Fibroblast of lung (primary cell): ENCODE measurements at regions not wholly inside any gene's neighbourhood (a gene's known extent, or its start where the extent isn't known, plus 50 kb on each side); places are given as distances from the start of the nearest gene placed in this dataset.

Experiments used
- DNase-seq, 2 donors: peaks; one replicate each; pipeline versions ENCODE4 v3.0.0 to v3.0.0-alpha.2; 2010; ENCODE audit warnings: low read depth in 2 of 2
- H2AFZ ChIP-seq: 2 replicates; pipeline ENCODE4 v1.5.1; 2012; ENCODE audit warnings: low read length, control low read depth, inconsistent platforms
- H3K27ac ChIP-seq: 2 replicates; pipeline ENCODE4 v1.5.1; 2011; ENCODE audit warnings: low read length, control low read depth; ENCODE audit not compliant: insufficient read depth
- H3K27me3 ChIP-seq: 2 replicates; pipeline ENCODE4 v1.5.1; 2011; ENCODE audit warnings: mild to moderate bottlenecking, low read length; ENCODE audit not compliant: control insufficient read depth, insufficient read depth
- H3K36me3 ChIP-seq: 2 replicates; pipeline ENCODE4 v1.5.1; 2011; ENCODE audit warnings: low read length; ENCODE audit not compliant: control insufficient read depth, insufficient read depth
- H3K4me1 ChIP-seq: 2 replicates; pipeline ENCODE4 v1.5.1; 2011; ENCODE audit warnings: low read length; ENCODE audit not compliant: control insufficient read depth, insufficient read depth; ENCODE audit errors: extremely low read depth
- H3K4me2 ChIP-seq: 2 replicates; pipeline ENCODE4 v1.5.1; 2011; ENCODE audit warnings: low read length, control low read depth; ENCODE audit not compliant: insufficient read depth; ENCODE audit errors: extremely low read depth
- H3K4me3 ChIP-seq, 4 experiments: fragments of 200-600 bp in 1 of 4; sonication (generic) in 1 of 4; replicated peaks in 1 of 4; 2 replicates each; pipeline ENCODE4 v1.5.1; 2011 to 2016; ENCODE audit warnings: low read length in 4 of 4, low read depth in 3 of 4, mild to moderate bottlenecking in 3 of 4, control low read depth in 2 of 4, inconsistent platforms in 1 of 4, mixed read lengths in 1 of 4; ENCODE audit not compliant: insufficient read depth in 1 of 4; ENCODE audit errors: control extremely low read depth in 1 of 4
- H3K79me2 ChIP-seq: 2 replicates; pipeline ENCODE4 v1.5.1; 2012; ENCODE audit warnings: mild to moderate bottlenecking, low read length, inconsistent platforms; ENCODE audit not compliant: control insufficient read depth, insufficient read depth
- H3K9ac ChIP-seq: 2 replicates; pipeline ENCODE4 v1.5.1; 2011; ENCODE audit warnings: mild to moderate bottlenecking, low read length, control low read depth; ENCODE audit not compliant: insufficient read depth
- H3K9me3 ChIP-seq: 2 replicates; pipeline ENCODE4 v1.5.1; 2012; ENCODE audit warnings: low read depth, low read length; ENCODE audit not compliant: control insufficient read depth, insufficient read depth
- H4K20me1 ChIP-seq: 2 replicates; pipeline ENCODE4 v1.5.1; 2011; ENCODE audit warnings: low read length; ENCODE audit not compliant: control insufficient read depth, insufficient read depth; ENCODE audit errors: extremely low read depth
- EZH2 ChIP-seq: IDR thresholded peaks from 2 replicates; pipeline ENCODE4 v1.5.1; 2012; ENCODE audit warnings: low read length, control low read depth, mild to moderate bottlenecking; ENCODE audit errors: missing control alignments
- TF ChIP-seq, protein P1 (sequence below), 2 donors: IDR thresholded peaks in 1 of 2; conservative IDR thresholded peaks in 1 of 2; 1 replicate in 1 of 2; 2 replicates in 1 of 2; pipeline ENCODE4 v1.5.1; 2011 to 2012; ENCODE audit warnings: low read length in 2 of 2, control low read depth in 1 of 2, inconsistent platforms in 1 of 2, low read depth in 1 of 2, mild to moderate bottlenecking in 1 of 2

DNA sequence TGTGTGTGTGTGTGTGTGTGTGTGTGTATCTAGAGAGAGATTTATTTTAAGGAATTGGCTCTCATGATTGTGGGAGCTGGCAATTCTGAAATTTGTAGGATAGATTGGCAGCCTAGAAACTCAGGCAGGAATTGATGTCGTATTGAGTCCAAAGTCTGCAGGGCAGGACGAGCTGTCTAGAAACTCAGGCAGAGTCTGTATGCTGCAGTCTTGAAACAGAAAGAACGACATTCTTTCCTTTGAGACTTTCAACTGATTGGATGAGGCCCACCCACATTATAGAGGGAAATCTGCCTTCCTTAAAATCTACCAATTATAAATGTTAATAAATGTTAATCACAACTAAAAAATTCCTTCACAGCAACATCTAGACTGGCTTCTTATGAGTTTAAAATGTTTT, 436.6 kb upstream of the FANCL start:
- H2AFZ ChIP-seq: no peak overlapping the region
- no peaks in the 10 kb centered on the region for H4K20me1 ChIP-seq
- no peak overlapping the region for H3K4me3 ChIP-seq
- H3K9ac ChIP-seq: no peak overlapping the region
- H3K4me2 ChIP-seq: no peak overlapping the region
- H3K27ac ChIP-seq: no peak overlapping the region
- no peaks in the 10 kb centered on the region for H3K9me3 ChIP-seq
- no peaks in the 10 kb centered on the region for H3K27me3 ChIP-seq
- H3K36me3 ChIP-seq: no peaks in the 10 kb centered on the region
- DNase-seq: no peak
- TF ChIP-seq, protein P1, sequence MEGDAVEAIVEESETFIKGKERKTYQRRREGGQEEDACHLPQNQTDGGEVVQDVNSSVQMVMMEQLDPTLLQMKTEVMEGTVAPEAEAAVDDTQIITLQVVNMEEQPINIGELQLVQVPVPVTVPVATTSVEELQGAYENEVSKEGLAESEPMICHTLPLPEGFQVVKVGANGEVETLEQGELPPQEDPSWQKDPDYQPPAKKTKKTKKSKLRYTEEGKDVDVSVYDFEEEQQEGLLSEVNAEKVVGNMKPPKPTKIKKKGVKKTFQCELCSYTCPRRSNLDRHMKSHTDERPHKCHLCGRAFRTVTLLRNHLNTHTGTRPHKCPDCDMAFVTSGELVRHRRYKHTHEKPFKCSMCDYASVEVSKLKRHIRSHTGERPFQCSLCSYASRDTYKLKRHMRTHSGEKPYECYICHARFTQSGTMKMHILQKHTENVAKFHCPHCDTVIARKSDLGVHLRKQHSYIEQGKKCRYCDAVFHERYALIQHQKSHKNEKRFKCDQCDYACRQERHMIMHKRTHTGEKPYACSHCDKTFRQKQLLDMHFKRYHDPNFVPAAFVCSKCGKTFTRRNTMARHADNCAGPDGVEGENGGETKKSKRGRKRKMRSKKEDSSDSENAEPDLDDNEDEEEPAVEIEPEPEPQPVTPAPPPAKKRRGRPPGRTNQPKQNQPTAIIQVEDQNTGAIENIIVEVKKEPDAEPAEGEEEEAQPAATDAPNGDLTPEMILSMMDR (conservative IDR thresholded peaks at IDR 0.05 in 1 of 2, IDR thresholded peaks at IDR 0.05 in 1 of 2; ENCODE audit: low read depth in 1 of 2, low read length in 2 of 2): no peak
- TF ChIP-seq EZH2: no peak
- H3K79me2 ChIP-seq: no peaks in the 10 kb centered on the region
- H3K4me1 ChIP-seq: no peaks in the 10 kb centered on the region

- Histone ChIP-seq H3K36me3 (no peaks in the 10 kb centered on the region), H3K27ac (no peak overlapping the region), H3K27me3 (no peaks in the 10 kb centered on the region), H3K4me1 (no peaks in the 10 kb centered on the region), H3K4me3 (no peak overlapping the region), H3K4me2 (no peak overlapping the region), H3K9ac (no peak overlapping the region), H3K9me3 (no peaks in the 10 kb centered on the region), H3K79me2 (no peaks in the 10 kb centered on the region), H2AFZ (no peak overlapping the region), H4K20me1 (no peaks in the 10 kb centered on the region)
- no peak for TF ChIP-seq EZH2
- TF ChIP-seq, protein P1 (conservative IDR thresholded peaks at IDR 0.05 in 1 of 2, IDR thresholded peaks at IDR 0.05 in 1 of 2; ENCODE audit: low read depth in 1 of 2, low read length in 2 of 2): no peak
- DNase-seq: no peak
These were observed 430.6 kb upstream of the FANCL start for GRCh38 chr2:58671675-58672074.

DNA sequence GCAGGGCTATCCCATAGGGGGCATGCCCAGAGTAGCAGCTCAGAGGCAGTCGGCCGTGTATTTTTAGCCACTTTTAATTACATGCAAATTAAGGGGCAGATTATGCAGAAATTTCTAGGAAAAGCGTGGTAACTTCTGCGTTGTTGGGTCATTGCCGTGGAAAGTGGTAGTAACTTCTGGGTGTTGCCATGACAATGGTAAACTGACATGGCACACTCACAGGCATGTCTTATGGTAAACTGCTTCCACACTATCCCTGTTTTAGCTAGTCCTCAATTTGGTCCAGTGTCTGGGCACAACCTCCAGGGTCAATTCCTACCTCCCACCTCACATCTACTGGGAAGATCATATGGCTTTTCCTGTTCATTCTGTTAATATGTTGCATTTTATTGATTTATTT, 428.9 kb upstream of the FANCL start:
- Histone ChIP-seq H3K27me3 (no peaks in the 10 kb centered on the region), H3K36me3 (no peaks in the 10 kb centered on the region), H3K79me2 (no peaks in the 10 kb centered on the region), H2AFZ (no peak overlapping the region), H3K9ac (no peak overlapping the region), H3K4me1 (no peaks in the 10 kb centered on the region), H3K4me2 (no peak overlapping the region), H3K27ac (no peak overlapping the region), H4K20me1 (no peaks in the 10 kb centered on the region), H3K9me3 (no peaks in the 10 kb centered on the region), H3K4me3 (no peak overlapping the region)
- TF ChIP-seq, protein P1 (conservative IDR thresholded peaks at IDR 0.05 in 1 of 2, IDR thresholded peaks at IDR 0.05 in 1 of 2; ENCODE audit: low read depth in 1 of 2, low read length in 2 of 2): no peak
- no peak for TF ChIP-seq EZH2
- DNase-seq: no peak
